DND-41 (cell line): ENCODE measurements at regions not wholly inside any gene's neighbourhood (a gene's known extent, or its start where the extent isn't known, plus 50 kb on each side); places are given as distances from the start of the nearest gene placed in this dataset.
A peak's percentile ranks its signal among the peaks of the same experiment; 100 is the strongest.

Experiments
- ATAC-seq: fragments of 200-7000 bp; cut with Tn5 transposase; 3 replicates; pipeline ENCODE4 v1.9.1; 2021; ENCODE audit warnings: low read depth; ENCODE audit not compliant: insufficient read depth
- DNase-seq: peaks from one replicate; pipeline ENCODE4 v3.0.0-alpha.2; 2020
- H2AFZ ChIP-seq: 2 replicates; pipeline ENCODE4 v1.6.0; 2012; ENCODE audit warnings: low read depth, low read length
- H3K27ac ChIP-seq: 2 replicates; pipeline ENCODE4 v1.5.1; 2012; ENCODE audit warnings: low read length, inconsistent platforms
- H3K27me3 ChIP-seq: fragments of 200-600 bp; sonication (generic); 2 replicates; pipeline ENCODE4 v1.6.0; 2012; ENCODE audit warnings: low read length, mild to moderate bottlenecking, inconsistent platforms; ENCODE audit not compliant: insufficient read depth, poor library complexity
- H3K36me3 ChIP-seq: 2 replicates; pipeline ENCODE4 v1.5.1; 2012; ENCODE audit warnings: low read length, inconsistent platforms; ENCODE audit not compliant: insufficient read depth
- H3K4me1 ChIP-seq: 2 replicates; pipeline ENCODE4 v1.5.1; 2012; ENCODE audit warnings: mild to moderate bottlenecking, low read length; ENCODE audit not compliant: insufficient read depth
- H3K4me2 ChIP-seq: 2 replicates; pipeline ENCODE4 v1.6.0; 2012; ENCODE audit warnings: mild to moderate bottlenecking, moderate library complexity, low read length, inconsistent platforms; ENCODE audit not compliant: insufficient read depth
- H3K4me3 ChIP-seq, 2 experiments: fragments of 200-600 bp in 1 of 2; shearing (Covaris generic) in 1 of 2; 2 replicates each; pipeline ENCODE4 v1.5.1; 2012 to 2016; ENCODE audit warnings: inconsistent platforms in 2 of 2, low read length in 2 of 2, mild to moderate bottlenecking in 2 of 2, low read depth in 1 of 2, moderate library complexity in 1 of 2
- H3K79me2 ChIP-seq: 2 replicates; pipeline ENCODE4 v1.6.0; 2012; ENCODE audit warnings: low read length, inconsistent platforms; ENCODE audit not compliant: insufficient read depth
- H3K9ac ChIP-seq: 2 replicates; pipeline ENCODE4 v1.6.0; 2012; ENCODE audit warnings: low read depth, mild to moderate bottlenecking, inconsistent platforms, low read length, moderate library complexity
- H3K9me3 ChIP-seq: 2 replicates; pipeline ENCODE4 v1.5.1; 2012; ENCODE audit warnings: low read length, moderate library complexity, mild to moderate bottlenecking, inconsistent platforms; ENCODE audit not compliant: insufficient read depth, severe bottlenecking
- H4K20me1 ChIP-seq: 2 replicates; pipeline ENCODE4 v1.6.0; 2012; ENCODE audit warnings: low read length; ENCODE audit not compliant: insufficient read depth
- EZH2 ChIP-seq: IDR thresholded peaks from 3 replicates; pipeline ENCODE4 v1.6.1; 2012; ENCODE audit warnings: borderline replicate concordance, low read depth, mild to moderate bottlenecking, moderate library complexity, low read length, inconsistent platforms; ENCODE audit not compliant: severe bottlenecking
- TF ChIP-seq, protein P1 (sequence below): IDR thresholded peaks from 2 replicates; pipeline ENCODE4 v1.5.1; 2012; ENCODE audit warnings: borderline replicate concordance, low read length, moderate library complexity, mild to moderate bottlenecking; ENCODE audit not compliant: poor library complexity, severe bottlenecking; ENCODE audit errors: extremely low read depth

GRCh38 chr6:51292659-51293058 lies 474.0 kb downstream of the TFAP2B start:
- no peak for DNase-seq
- ATAC-seq: no peak
- H3K9ac ChIP-seq: no peak overlapping the region
- H3K27me3 ChIP-seq: no peaks in the 10 kb centered on the region
- no peak overlapping the region for H2AFZ ChIP-seq
- H3K4me1 ChIP-seq: no peaks in the 10 kb centered on the region
- H3K4me3 ChIP-seq: no peak overlapping the region
- H3K4me2 ChIP-seq: no peak overlapping the region
- H3K36me3 ChIP-seq: no peaks in the 10 kb centered on the region
- no peaks in the 10 kb centered on the region for H3K79me2 ChIP-seq
- TF ChIP-seq EZH2: no peak
- no peak overlapping the region for H3K27ac ChIP-seq
- no peaks in the 10 kb centered on the region for H4K20me1 ChIP-seq
- H3K9me3 ChIP-seq: no peaks in the 10 kb centered on the region

DNA sequence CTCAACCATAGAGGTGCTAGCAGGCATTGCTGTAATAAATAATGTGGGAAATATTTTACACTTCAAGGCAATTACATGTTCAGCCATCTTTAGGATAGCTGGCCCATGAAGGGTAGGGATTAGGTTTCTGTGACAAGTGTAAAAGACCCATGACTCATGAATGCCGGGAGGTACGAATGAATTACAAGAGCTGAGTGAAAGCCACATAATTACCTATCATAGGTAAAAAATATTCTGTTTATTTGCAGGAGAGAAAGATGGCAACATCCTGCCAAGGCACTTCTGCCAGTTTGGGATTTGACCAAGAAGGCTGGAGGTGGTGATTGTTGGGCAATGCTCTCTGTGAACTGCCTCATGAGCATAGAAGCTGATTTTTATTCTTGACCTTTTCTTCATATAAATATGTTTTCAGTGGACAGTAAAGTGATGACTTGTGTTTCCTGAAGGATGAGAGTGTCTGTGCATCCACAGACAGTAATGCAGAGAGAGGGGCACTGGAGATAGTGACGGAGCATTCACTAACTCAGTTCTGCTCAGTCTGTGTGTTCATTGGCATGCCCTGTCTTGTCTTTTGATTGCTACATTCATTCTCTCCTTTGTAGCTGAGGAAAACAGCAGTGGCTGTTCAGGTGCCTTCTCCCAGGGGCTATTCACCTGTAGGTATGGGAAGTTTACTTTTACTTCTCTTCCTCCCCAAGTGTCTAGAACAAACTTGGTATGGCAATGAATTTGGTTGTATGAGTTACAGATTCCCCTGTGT lies 481.1 kb downstream of the TFAP2B start:
- Histone ChIP-seq H3K27me3 (no peaks in the 10 kb centered on the region), H3K36me3 (no peaks in the 10 kb centered on the region), H3K4me1 (no peaks in the 10 kb centered on the region), H3K79me2 (no peaks in the 10 kb centered on the region), H3K9ac (no peak overlapping the region), H4K20me1 (no peaks in the 10 kb centered on the region), H3K4me3 (no peak overlapping the region), H3K27ac (no peak overlapping the region), H3K9me3 (no peaks in the 10 kb centered on the region), H3K4me2 (no peak overlapping the region), H2AFZ (no peak overlapping the region)
- no peak for TF ChIP-seq EZH2
- TF ChIP-seq, protein P1, sequence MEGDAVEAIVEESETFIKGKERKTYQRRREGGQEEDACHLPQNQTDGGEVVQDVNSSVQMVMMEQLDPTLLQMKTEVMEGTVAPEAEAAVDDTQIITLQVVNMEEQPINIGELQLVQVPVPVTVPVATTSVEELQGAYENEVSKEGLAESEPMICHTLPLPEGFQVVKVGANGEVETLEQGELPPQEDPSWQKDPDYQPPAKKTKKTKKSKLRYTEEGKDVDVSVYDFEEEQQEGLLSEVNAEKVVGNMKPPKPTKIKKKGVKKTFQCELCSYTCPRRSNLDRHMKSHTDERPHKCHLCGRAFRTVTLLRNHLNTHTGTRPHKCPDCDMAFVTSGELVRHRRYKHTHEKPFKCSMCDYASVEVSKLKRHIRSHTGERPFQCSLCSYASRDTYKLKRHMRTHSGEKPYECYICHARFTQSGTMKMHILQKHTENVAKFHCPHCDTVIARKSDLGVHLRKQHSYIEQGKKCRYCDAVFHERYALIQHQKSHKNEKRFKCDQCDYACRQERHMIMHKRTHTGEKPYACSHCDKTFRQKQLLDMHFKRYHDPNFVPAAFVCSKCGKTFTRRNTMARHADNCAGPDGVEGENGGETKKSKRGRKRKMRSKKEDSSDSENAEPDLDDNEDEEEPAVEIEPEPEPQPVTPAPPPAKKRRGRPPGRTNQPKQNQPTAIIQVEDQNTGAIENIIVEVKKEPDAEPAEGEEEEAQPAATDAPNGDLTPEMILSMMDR: no peak
- DNase-seq (no peak), ATAC-seq (no peak)

DNA sequence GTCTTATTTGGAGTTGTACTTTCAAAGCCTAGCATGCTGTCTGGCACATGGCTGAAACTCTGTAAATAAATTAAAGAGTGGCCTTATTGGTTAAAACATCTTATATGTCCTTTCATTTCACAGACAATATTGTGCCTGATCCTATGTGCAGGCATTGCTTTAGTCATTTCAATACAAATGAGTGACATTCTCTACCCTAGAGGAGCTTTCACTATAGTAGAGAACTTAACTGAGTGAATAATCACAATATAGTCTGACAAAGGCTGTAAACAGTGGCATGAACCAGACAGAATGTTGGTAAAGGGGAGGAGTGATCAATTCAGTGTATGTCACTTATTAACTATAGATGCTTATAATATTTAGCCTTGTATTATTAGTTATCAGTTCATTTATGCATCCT lies 481.8 kb downstream of the TFAP2B start:
- Histone ChIP-seq H3K4me1 (no peaks in the 10 kb centered on the region), H4K20me1 (no peaks in the 10 kb centered on the region), H3K36me3 (no peaks in the 10 kb centered on the region), H3K9me3 (no peaks in the 10 kb centered on the region), H3K27ac (no peak overlapping the region), H3K9ac (no peak overlapping the region), H3K79me2 (no peaks in the 10 kb centered on the region), H2AFZ (no peak overlapping the region), H3K4me2 (no peak overlapping the region), H3K4me3 (no peak overlapping the region), H3K27me3 (no peaks in the 10 kb centered on the region)
- no peak for ATAC-seq
- DNase-seq: no peak
- no peak for TF ChIP-seq EZH2

DNA sequence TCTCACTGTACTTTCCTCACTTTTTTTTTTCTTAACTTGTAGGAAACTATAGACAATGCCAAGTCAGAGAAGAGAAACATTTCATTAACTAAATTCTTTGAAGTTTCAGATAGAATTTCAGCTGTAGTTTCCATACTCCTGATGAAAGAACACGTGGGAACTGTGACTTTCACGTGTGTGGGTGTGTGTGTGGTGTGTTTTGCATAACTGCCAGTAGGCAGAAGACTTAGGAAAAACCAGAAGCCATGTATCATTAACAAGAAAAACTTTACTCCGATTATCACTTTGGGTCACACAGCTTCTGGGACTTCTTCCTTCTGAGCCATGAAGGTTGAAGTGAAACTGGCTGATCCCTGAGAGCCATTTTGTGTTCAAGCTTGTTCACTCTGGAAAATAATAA lies 483.3 kb downstream of the TFAP2B start:
- H3K36me3 ChIP-seq: no peaks in the 10 kb centered on the region
- DNase-seq (no peak), ATAC-seq (no peak)
- H3K4me2 ChIP-seq: no peak overlapping the region
- H3K79me2 ChIP-seq: no peaks in the 10 kb centered on the region
- no peak overlapping the region for H3K4me3 ChIP-seq
- no peak overlapping the region for H3K27ac ChIP-seq
- H3K27me3 ChIP-seq: no peaks in the 10 kb centered on the region
- H3K4me1 ChIP-seq: no peaks in the 10 kb centered on the region
- H3K9ac ChIP-seq: no peak overlapping the region
- H4K20me1 ChIP-seq: no peaks in the 10 kb centered on the region
- TF ChIP-seq, protein P1: no peak
- TF ChIP-seq EZH2: no peak
- peak overlapping the region; percentile 47; the same call in 1 of the 2 replicates for H2AFZ ChIP-seq
- no peaks in the 10 kb centered on the region for H3K9me3 ChIP-seq
